Keratinocyte (primary cell): ENCODE measurements at regions not wholly inside any gene's neighbourhood (a gene's known extent, or its start where the extent isn't known, plus 50 kb on each side); places are given as distances from the start of the nearest gene placed in this dataset.
"Not testable (repeated sequence)": the region's sequence is repeated elsewhere in the genome, so short reads cannot be mapped to it uniquely, and the experiment has no call there.

ENCODE experiments used
- EZH2 ChIP-seq: IDR thresholded peaks from one replicate; pipeline ENCODE4 v1.6.1; 2012; ENCODE audit warnings: inconsistent platforms, mild to moderate bottlenecking, low read length, moderate library complexity
- TF ChIP-seq, protein P1 (sequence below), 3 experiments: IDR thresholded peaks in 1 of 3; conservative IDR thresholded peaks in 1 of 3; optimal IDR thresholded peaks in 1 of 3; 2 replicates in 2 of 3; 3 replicates in 1 of 3; pipeline versions ENCODE3 to v1.5.1; 2011; ENCODE audit warnings: low read length in 3 of 3, mild to moderate bottlenecking in 3 of 3, moderate library complexity in 2 of 3, control low read depth in 1 of 3, inconsistent platforms in 1 of 3; ENCODE audit not compliant: insufficient read depth in 2 of 3; ENCODE audit errors: extremely low read depth in 1 of 3

DNA sequence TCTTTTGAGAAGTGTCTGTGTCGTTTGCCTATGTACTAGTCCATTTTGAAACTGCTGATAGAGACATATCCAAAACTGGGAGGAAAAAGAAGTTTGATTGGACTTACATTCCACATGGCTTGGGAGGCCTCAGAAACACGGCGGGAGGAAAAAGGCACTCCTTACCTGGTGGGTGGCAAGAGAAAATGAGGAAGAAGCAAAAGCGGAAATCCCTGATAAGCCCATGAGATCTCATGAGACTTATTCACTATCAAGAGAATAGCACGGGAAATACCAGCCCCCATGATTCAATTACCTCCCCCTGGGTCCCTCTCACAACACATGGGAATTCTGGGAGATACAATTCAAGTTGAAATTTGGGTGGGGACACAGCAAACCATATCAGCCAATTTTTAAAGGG, 727.6 kb downstream of the TMEM121 start:
- TF ChIP-seq, protein P1, sequence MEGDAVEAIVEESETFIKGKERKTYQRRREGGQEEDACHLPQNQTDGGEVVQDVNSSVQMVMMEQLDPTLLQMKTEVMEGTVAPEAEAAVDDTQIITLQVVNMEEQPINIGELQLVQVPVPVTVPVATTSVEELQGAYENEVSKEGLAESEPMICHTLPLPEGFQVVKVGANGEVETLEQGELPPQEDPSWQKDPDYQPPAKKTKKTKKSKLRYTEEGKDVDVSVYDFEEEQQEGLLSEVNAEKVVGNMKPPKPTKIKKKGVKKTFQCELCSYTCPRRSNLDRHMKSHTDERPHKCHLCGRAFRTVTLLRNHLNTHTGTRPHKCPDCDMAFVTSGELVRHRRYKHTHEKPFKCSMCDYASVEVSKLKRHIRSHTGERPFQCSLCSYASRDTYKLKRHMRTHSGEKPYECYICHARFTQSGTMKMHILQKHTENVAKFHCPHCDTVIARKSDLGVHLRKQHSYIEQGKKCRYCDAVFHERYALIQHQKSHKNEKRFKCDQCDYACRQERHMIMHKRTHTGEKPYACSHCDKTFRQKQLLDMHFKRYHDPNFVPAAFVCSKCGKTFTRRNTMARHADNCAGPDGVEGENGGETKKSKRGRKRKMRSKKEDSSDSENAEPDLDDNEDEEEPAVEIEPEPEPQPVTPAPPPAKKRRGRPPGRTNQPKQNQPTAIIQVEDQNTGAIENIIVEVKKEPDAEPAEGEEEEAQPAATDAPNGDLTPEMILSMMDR (optimal IDR thresholded peaks at IDR 0.05 in 1 of 3, IDR thresholded peaks at IDR 0.05 in 1 of 3, conservative IDR thresholded peaks at IDR 0.05 in 1 of 3; ENCODE audit: extremely low read depth in 1 of 3, insufficient read depth in 2 of 3, low read length in 3 of 3), result not testable (repeated sequence)
- TF ChIP-seq EZH2, result not testable (repeated sequence)
